ENCODE measurements at regions not wholly inside any gene's neighbourhood (a gene's known extent, or its start where the extent isn't known, plus 50 kb on each side); places are given as distances from the start of the nearest gene placed in this dataset.

DNA sequence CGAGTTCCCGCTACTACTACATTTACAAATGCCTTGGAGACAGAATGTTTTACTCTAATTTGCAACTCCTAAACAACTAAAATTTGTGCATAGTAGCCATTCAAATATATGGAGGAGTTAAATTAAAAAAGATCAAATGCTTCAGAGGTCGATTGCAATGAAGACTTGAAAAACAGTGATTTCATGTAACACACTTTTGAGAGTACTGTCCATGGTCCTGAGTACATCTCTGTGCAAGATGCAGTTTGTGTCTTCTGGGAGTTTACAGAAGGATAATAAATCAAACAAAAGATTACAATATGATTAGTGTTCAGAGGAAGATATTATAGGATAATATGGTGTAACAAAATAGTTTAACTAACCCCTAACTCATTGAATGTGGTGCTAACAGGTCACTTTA, 894.7 kb downstream of the TMEM182 start:
- Histone ChIP-seq H3K4ac (replicated peaks; ENCODE audit: insufficient read length, low read depth, low read length) (no peak overlapping the region), H2AFZ (ENCODE audit: low read length) (no peak overlapping the region), H3K23ac (ENCODE audit: insufficient read length) (no peak overlapping the region), H3K4me3 (ENCODE audit: extremely low read depth in 1 of 4, insufficient read depth in 2 of 4, low read depth in 3 of 4, low read length in 4 of 4) (no peak overlapping the region), H4K91ac (replicated peaks; ENCODE audit: insufficient read length, low read length) (no peak overlapping the region), H4K20me1 (replicated peaks in 1 of 2; ENCODE audit: control insufficient read depth in 1 of 2, insufficient read depth in 2 of 2, low read length in 2 of 2) (peaks cover 0 to 1% of the 10 kb centered on the region in 2 experiments), H3K79me1 (ENCODE audit: low read depth, low read length) (no peaks in the 10 kb centered on the region), H3K4me2 (ENCODE audit: insufficient read depth in 1 of 2, low read depth in 2 of 2, low read length in 2 of 2) (no peak overlapping the region), H3K18ac (ENCODE audit: extremely low read depth, low read length) (no peak overlapping the region), H2BK15ac (ENCODE audit: low read length) (no peak overlapping the region), H2AK5ac (ENCODE audit: low read depth, low read length) (no peak overlapping the region), H3K56ac (replicated peaks; ENCODE audit: insufficient read length, low read depth, low read length) (no peak overlapping the region), H3K23me2 (ENCODE audit: low read depth, low read length) (no peaks in the 10 kb centered on the region), H2BK120ac (replicated peaks; ENCODE audit: low read depth, low read length) (no peak overlapping the region), H3K36me3 (ENCODE audit: control insufficient read depth in 2 of 4, insufficient read depth in 4 of 4, low read length in 3 of 4) (no peaks in the 10 kb centered on the region), H3K14ac (ENCODE audit: insufficient read length) (no peak overlapping the region), H3K9me3 (ENCODE audit: insufficient read depth in 2 of 2, low read depth in 1 of 2, low read length in 1 of 2) (no peaks in the 10 kb centered on the region), H3K4me1 (replicated peaks in 1 of 4; ENCODE audit: control insufficient read depth in 3 of 4, insufficient read depth in 4 of 4, low read length in 3 of 4) (no peaks in the 10 kb centered on the region), H4K5ac (ENCODE audit: insufficient read length, low read depth, low read length) (no peak overlapping the region), H2BK5ac (ENCODE audit: low read depth, low read length) (no peak overlapping the region), H2BK12ac (ENCODE audit: low read depth, low read length) (no peak overlapping the region), H3K9ac (replicated peaks in 1 of 4; ENCODE audit: extremely low read depth in 1 of 4, low read depth in 3 of 4, low read length in 3 of 4) (no peak overlapping the region), H3K27me3 (replicated peaks in 1 of 4; ENCODE audit: control insufficient read depth in 3 of 4, extremely low read depth in 1 of 4, insufficient read depth in 3 of 4, low read length in 3 of 4) (no peaks in the 10 kb centered on the region), H4K8ac (ENCODE audit: extremely low read depth, insufficient read depth, low read length) (no peak overlapping the region), H3K79me2 (ENCODE audit: control insufficient read depth in 1 of 2, insufficient read depth in 2 of 2, low read length in 2 of 2) (no peaks in the 10 kb centered on the region), H3K27ac (ENCODE audit: low read depth, low read length) (no peak overlapping the region), H2BK20ac (ENCODE audit: low read length) (no peak overlapping the region)
- CTCF ChIA-PET (ENCODE audit: partially characterized antibody), result no interaction called here
- FAIRE-seq (no peak), DNase-seq (ENCODE audit: low read depth in 1 of 2, low spot score in 2 of 2) (no peak)
- POLR2A ChIA-PET (ENCODE audit: partially characterized antibody), result no interaction called here
- 87% methylated on average over 3 of the region's 3 CpGs; no CpG with 5 or more reads in 1 of the 2 experiments for WGBS, 2 experiments (ENCODE audit: extremely low coverage in 1 of 2, insufficient coverage in 1 of 2, insufficient read length in 1 of 2, insufficient replicate concordance in 2 of 2, low coverage in 1 of 2, low lambda C conversion rate in 2 of 2, missing lambda C conversion rate in 1 of 2)
- TF ChIP-seq POU5F1 (IDR thresholded peaks at IDR 0.05; ENCODE audit: low read depth, low read length), result no peak
- no peak for TF ChIP-seq NANOG (IDR thresholded peaks at IDR 0.05; ENCODE audit: insufficient read depth, low read depth, low read length, poor library complexity, severe bottlenecking)
- no peak for TF ChIP-seq GABPA (IDR thresholded peaks at IDR 0.05; ENCODE audit: borderline replicate concordance, insufficient read depth, low read length)
- no peak for TF ChIP-seq FOSL1 (IDR thresholded peaks at IDR 0.05; ENCODE audit: insufficient read depth, low read depth, low read length)
- TF ChIP-seq PHF8 (conservative IDR thresholded peaks at IDR 0.05; ENCODE audit: low read depth, low read length), result no peak
